ENCODE measurements at regions not wholly inside any gene's neighbourhood (a gene's known extent, or its start where the extent isn't known, plus 50 kb on each side); places are given as distances from the start of the nearest gene placed in this dataset.

DNA sequence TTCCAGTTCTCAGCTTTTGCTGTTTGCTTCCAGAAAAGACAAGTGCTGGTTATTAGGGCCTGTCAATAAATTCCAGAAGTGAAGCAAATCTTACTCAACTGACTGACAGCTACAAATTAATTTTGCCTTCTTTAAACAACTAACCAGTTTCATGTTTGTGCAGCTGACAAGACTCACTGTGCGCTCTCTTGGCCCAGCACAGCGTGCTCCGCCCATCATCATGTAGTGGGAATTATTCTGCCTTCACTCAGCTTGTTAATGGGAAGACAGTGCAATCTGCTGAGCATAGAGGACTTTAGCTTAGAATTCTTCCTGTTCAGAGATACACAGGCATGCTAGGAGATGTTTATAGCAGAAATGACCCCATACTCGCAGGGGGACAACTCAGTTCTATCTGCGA, 808.9 kb downstream of the CCSER2 start:
- TF ChIP-seq, protein P1, sequence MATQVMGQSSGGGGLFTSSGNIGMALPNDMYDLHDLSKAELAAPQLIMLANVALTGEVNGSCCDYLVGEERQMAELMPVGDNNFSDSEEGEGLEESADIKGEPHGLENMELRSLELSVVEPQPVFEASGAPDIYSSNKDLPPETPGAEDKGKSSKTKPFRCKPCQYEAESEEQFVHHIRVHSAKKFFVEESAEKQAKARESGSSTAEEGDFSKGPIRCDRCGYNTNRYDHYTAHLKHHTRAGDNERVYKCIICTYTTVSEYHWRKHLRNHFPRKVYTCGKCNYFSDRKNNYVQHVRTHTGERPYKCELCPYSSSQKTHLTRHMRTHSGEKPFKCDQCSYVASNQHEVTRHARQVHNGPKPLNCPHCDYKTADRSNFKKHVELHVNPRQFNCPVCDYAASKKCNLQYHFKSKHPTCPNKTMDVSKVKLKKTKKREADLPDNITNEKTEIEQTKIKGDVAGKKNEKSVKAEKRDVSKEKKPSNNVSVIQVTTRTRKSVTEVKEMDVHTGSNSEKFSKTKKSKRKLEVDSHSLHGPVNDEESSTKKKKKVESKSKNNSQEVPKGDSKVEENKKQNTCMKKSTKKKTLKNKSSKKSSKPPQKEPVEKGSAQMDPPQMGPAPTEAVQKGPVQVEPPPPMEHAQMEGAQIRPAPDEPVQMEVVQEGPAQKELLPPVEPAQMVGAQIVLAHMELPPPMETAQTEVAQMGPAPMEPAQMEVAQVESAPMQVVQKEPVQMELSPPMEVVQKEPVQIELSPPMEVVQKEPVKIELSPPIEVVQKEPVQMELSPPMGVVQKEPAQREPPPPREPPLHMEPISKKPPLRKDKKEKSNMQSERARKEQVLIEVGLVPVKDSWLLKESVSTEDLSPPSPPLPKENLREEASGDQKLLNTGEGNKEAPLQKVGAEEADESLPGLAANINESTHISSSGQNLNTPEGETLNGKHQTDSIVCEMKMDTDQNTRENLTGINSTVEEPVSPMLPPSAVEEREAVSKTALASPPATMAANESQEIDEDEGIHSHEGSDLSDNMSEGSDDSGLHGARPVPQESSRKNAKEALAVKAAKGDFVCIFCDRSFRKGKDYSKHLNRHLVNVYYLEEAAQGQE (IDR thresholded peaks at IDR 0.05; ENCODE audit: unreplicated experiment), result no peak
- TF ChIP-seq, protein P2, sequence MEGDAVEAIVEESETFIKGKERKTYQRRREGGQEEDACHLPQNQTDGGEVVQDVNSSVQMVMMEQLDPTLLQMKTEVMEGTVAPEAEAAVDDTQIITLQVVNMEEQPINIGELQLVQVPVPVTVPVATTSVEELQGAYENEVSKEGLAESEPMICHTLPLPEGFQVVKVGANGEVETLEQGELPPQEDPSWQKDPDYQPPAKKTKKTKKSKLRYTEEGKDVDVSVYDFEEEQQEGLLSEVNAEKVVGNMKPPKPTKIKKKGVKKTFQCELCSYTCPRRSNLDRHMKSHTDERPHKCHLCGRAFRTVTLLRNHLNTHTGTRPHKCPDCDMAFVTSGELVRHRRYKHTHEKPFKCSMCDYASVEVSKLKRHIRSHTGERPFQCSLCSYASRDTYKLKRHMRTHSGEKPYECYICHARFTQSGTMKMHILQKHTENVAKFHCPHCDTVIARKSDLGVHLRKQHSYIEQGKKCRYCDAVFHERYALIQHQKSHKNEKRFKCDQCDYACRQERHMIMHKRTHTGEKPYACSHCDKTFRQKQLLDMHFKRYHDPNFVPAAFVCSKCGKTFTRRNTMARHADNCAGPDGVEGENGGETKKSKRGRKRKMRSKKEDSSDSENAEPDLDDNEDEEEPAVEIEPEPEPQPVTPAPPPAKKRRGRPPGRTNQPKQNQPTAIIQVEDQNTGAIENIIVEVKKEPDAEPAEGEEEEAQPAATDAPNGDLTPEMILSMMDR (conservative IDR thresholded peaks at IDR 0.05; ENCODE audit: low read depth in 2 of 2), result no peak
- no peak for TF ChIP-seq EZH2phosphoT487 (IDR thresholded peaks at IDR 0.05; ENCODE audit: unreplicated experiment)
- TF ChIP-seq ZNF114 (CRISPR knock-in tag; IDR thresholded peaks at IDR 0.05), result no peak
- no peak for TF ChIP-seq ZNF331 (CRISPR knock-in tag; IDR thresholded peaks at IDR 0.05; ENCODE audit: low read depth)
- no peak for TF ChIP-seq JUNB (IDR thresholded peaks at IDR 0.05; ENCODE audit: unreplicated experiment)
- no peak for TF ChIP-seq POLR2AphosphoS5 (IDR thresholded peaks at IDR 0.05; ENCODE audit: low read depth)
- no peak for TF ChIP-seq ZNF462 (CRISPR knock-in tag; IDR thresholded peaks at IDR 0.05)
- no peak for TF ChIP-seq ETS1 (IDR thresholded peaks at IDR 0.05)
- no peak for TF ChIP-seq CREB1 (CRISPR knock-in tag; IDR thresholded peaks at IDR 0.05; ENCODE audit: low read depth)
- Histone ChIP-seq H3K27ac (ENCODE audit: low read depth) (no peak overlapping the region), H3K4me2 (no peak overlapping the region), H2AFZ (no peak overlapping the region), H4K20me1 (replicated peaks; ENCODE audit: insufficient read depth) (no peaks in the 10 kb centered on the region), H3K4me3 (no peak overlapping the region), H3K36me3 (ENCODE audit: insufficient read depth) (no peaks in the 10 kb centered on the region), H3K9me2 (ENCODE audit: insufficient read depth) (no peaks in the 10 kb centered on the region), H3F3A (replicated peaks; ENCODE audit: low read depth) (no peaks in the 10 kb centered on the region), H3K4me1 (ENCODE audit: insufficient read depth) (no peaks in the 10 kb centered on the region), H3K27me3 (ENCODE audit: insufficient read depth) (no peaks in the 10 kb centered on the region), H3K79me2 (replicated peaks; ENCODE audit: insufficient read depth) (no peaks in the 10 kb centered on the region)
- H3K27me3 Mint-ChIP-seq (ENCODE audit: insufficient read depth, low read depth, poor library complexity), result peaks cover 2% of the 10 kb centered on the region
- H3K4me1 Mint-ChIP-seq, result no peaks in the 10 kb centered on the region
- H3K36me3 Mint-ChIP-seq (ENCODE audit: low read depth), result peaks cover 10% of the 10 kb centered on the region; the same call in 2 of the 3 replicates
- peaks cover 63% of the 10 kb centered on the region for H3K9me3 Mint-ChIP-seq
- no peak for DNase-seq (ENCODE audit: low spot score)
- no peak for ATAC-seq
- no peak overlapping the region for H3K27ac Mint-ChIP-seq
- H3K4me3 Mint-ChIP-seq, result no peak overlapping the region

Data from GM23338 (cell line).